T follicular helper cell (primary cell): ENCODE measurements at regions not wholly inside any gene's neighbourhood (a gene's known extent, or its start where the extent isn't known, plus 50 kb on each side); places are given as distances from the start of the nearest gene placed in this dataset.
A peak's percentile ranks its signal among the peaks of the same experiment; 100 is the strongest.

Experiments
- DNase-seq: peaks from one replicate; pipeline ENCODE4 v3.0.0-alpha.2; 2020; ENCODE audit warnings: low read depth

- DNase-seq = no peak
Measured at GRCh38 chr20:21839982-21840381, 134.5 kb downstream of the PAX1 start.

- no peak for DNase-seq
Measured at GRCh38 chr20:21836346-21836745, 130.9 kb downstream of the PAX1 start.

DNA sequence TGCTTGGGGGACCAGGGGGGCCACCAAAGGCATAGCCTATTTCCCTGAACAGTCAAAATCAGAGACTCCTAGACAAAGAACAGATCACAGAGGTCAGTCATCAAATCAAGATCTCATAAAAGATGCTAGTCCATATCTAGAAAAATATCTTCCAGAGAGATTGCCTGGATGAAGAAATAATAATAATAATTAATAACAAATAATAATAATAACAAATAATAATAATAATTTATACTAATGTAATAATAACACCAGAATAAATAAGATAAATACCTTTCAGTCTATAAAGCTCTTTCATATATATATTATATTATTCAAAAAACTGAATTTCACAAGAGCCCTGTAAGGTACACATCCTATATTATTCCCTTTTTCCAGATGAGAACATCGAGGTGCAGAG lies 129.6 kb downstream of the PAX1 start:
- DNase-seq = no peak

DNA sequence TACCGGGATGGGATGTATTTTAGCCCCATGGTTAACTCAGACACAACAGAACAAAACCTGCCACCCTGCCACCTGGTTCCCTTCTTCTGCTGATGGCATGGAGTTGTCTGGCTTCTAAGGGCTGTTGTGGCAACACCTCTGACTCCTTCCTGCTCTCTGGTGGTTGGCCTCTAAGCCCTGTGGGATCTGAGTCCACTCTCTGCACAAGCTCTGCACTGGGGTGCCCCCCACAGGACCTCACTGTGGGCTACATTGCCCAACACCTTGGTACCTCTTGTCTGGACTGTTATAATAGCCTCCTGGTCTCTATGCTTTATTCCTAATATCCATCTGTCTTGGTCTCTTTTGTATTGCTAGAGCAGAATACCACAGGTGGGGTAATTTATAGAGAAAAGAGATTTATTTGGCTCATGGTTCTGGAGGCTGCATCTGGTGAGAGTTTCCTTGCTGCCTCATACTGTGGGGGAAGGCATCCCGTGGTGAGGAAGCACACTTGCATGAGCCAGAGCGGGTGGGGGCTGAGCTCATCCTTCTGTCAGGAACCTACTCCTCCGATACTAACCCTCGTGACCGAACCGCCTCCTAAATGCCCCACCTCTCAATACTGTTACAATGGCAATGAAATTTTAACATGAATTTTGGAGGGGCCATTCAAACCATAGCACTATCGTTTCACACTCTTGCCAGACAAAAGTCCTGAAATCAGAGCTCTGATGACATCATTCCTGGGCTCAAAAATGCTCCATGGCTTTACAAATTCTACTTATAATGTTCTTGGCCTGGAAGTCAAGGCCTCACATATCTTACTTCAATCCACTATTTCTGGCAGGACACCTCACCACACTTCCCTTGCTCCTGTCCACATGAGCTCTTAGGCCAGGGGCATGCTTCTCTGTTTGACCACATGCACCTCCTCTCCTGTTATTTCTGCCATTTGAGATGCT lies 127.2 kb downstream of the PAX1 start:
- no peak for DNase-seq

GRCh38 chr20:21826976-21827375 lies 121.5 kb downstream of the PAX1 start:
- no peak for DNase-seq

- DNase-seq = no peak
Measured at GRCh38 chr20:21821358-21821757, 115.9 kb downstream of the PAX1 start.

GRCh38 chr20:21820688-21821087 lies 115.2 kb downstream of the PAX1 start:
- no peak for DNase-seq

DNA sequence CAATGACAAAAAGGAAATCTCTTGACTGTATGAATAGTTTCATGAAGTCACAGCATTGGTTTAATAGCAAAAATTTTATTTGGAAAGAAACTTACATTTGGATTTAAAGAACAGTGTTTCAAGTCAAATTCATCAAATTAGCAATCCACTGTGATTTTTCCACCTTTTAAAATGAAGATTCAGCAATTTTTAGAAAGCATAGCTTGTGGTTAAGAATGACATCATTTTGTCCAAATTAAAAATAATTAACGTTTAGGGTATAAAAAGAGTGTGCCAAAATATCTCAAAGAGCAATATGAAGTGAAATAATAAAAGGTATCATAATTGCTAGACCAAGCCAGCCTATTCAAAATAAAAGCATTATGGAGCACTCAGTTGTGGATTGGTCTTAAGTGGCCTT lies 114.6 kb downstream of the PAX1 start:
- DNase-seq = no peak

- no peak for DNase-seq
Measured at GRCh38 chr20:21812379-21812778, 106.9 kb downstream of the PAX1 start.

DNA sequence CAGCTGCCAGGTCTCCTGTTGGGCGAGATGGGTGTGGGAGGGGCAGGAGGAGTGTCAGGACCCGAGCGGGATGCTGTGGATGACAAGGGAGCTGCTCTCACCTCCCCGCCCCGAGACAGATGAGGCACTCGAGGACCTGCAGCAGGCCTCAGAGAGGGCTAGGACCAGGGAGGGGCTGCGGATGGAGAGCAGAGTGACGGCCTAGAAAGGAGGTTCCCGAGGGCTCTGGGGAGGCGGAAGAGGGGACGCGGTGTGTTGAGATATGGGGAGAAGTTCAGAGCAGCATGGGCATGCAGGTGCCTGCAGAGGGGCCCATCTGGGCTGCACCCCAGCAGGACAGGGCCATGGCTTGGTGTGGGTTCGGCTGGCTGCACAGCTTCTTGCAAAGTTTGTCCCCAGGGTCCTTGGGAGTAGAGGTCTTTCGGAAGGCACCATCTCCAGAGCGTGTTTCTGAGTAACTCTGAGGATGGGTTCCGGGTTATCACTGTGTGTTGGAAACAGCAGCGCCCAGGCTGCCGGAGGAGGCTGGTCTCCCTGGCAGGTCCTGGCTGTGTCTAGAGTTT lies 104.6 kb downstream of the PAX1 start:
- DNase-seq = no peak

DNA sequence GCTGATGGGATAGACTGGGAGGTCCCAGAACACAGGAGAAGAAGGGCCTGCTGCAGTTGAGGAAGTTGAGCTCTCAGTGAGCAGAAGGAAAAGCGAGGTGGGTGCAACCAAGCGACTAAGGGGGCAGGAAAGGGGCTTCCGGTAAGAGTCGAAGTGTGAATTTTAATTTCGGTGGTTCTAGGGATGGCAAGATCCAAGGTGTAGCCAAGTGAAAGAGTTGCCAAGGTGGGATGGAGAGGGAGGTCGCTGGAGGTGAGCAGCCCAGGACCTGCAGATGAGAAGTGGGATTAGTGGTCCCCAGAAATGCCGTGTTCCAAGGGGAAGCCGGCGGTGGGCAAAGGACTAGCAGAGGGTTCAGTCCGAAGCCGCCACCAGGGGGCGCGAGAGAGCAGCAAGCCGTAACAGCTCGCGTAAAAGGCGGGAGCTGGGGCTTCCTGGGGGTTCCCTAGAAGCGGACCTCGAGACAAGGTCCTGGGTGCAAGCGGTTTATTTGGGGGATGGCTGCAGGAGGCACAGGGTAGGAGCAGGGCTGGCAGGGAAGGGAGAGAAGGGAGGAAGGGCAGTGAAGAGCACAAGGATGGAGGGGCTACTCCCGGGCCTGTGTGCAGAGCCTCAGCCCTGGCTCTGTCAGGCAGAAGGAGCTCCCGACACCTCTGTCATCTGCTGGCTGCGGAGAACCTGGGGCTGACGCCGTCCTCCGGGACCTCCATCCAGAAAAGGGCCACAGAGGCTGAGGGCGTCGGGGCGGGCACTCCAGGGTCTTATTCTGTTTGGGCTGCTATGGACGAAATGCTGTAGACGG lies 103.6 kb downstream of the PAX1 start:
- DNase-seq = peak; percentile 1

DNA sequence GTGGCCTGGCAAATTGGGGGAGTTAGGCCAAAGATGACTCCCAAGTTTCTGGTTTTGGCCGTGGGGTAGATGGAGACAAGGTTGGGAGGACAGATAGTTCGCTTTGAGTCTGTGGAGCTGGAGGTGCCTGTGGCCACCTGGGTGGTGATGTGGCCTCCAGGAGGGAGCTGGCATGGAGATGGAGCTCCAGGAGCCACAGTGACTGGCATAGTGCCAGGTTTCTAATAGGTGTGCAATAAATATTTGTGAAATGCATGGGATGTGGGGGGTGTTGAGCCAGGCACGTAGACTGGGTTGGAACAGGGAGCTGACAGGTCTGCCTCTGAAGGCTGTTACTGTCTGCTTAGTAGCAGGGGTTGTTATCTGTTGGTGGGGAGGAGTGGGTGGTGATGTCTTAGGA lies 102.7 kb downstream of the PAX1 start:
- no peak for DNase-seq

DNA sequence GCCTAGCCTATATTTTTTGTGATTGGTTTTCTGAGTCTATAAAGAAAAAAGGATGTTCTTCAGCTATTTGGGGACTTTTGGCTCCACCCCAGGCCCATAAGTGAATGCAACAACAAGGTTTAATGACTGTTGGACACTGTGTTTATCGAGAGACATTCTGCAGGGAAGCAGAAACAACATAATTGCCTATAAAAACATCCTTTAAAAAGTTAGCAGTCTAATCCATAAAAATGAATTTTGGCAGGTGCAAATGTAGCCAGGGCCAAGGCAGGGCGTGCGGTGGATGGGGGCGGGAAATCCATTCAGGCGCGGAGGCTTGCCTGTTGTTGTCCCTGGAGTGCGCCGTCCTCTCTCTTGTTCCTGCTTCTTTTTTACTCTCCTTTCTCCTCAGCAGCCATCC lies 99.3 kb downstream of the PAX1 start:
- no peak for DNase-seq

DNA sequence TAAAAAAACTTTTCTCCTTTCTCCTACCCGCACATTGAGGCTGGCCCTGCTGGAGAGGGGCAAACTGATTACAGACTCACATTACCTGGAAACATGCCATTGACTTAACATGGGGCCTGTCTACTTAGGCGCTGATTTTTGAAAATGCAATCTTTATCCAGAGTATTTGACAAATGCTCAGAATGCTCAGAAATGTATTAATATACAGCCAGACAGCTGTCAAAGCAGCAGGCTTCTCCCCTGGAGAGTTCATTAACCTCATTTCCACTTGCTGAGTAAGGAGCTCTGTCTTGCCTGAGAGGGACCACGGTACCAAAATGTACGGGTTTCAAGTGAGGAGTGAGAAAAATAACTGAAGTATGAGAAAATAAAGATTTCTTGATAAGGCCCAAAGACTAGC lies 95.7 kb downstream of the PAX1 start:
- no peak for DNase-seq

DNA sequence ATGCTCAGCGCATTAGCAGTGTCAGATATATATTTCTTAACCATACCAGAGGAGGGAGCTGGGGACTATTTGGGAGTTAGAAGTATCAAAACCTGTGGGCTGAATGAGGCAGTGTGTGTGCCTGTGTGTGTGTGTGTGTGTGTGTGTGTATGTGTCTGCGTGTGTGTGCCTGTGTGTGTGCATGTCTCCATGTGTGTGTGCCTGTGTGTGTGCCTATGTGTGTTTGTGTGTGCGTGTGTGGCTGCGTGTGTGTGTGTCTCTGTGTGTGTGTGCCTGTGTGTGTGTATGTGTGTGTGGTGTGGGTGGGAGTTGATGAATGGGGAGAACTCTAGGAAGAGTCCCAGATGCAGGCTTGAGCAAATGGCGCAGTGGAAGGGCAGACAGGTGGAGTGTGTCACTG lies 92.9 kb downstream of the PAX1 start:
- no peak for DNase-seq

DNA sequence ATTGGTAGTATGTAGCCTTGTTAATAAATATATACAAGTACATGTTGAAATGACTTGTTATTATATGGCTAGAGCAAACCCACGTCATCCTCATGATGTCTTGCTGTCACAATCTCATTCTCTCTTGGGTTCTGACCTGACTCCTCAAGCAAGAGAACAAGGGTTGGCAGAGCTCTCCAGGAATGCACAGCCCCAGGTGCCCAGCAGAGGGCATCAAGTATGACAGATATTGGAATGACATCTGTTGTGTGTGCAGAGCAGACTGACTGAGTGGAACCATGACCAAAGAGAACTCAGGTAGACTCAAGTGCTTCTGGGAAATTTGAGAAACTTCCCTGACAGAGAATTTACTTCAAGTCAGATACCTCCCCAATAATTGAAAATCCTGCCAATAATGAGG lies 90.6 kb downstream of the PAX1 start:
- no peak for DNase-seq

- DNase-seq = no peak
Measured at GRCh38 chr20:21788082-21788481, 82.6 kb downstream of the PAX1 start.

DNA sequence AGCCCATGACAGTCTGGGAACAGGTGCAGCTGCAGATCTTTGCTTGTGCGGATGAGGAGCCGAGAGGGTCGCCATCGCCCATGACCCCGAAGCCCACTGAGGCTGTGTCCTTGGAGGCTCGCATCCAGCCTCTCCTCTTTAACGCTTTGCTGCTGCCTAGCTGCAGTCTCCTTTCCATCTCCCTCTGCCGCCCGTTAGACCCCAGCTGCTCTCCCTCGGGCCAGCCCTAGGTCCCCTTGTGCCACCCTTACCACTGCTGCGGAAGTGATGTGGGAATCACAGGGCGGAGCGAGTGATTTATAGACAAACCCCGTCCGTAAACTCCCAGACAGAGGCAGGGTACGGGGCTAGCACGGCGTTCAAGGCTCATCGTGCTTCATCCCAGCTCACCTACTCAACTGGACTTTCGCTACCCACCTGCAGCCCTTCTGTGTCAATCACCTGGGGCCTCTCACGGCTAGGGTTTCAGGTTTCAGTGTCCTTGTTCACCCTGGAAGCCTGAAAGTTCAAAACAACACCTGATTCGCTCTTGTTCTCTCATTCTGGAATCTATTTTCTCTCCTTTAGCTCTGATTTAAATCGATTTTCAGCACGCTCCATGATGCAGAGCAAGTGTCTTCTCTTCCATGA lies 76.1 kb downstream of the PAX1 start:
- no peak for DNase-seq

GRCh38 chr20:21780528-21780927 lies 75.1 kb downstream of the PAX1 start:
- no peak for DNase-seq
